Keratinocyte (primary cell): ENCODE measurements at regions not wholly inside any gene's neighbourhood (a gene's known extent, or its start where the extent isn't known, plus 50 kb on each side); places are given as distances from the start of the nearest gene placed in this dataset.

ENCODE experiments used
- CTCF ChIP-seq, 3 experiments: IDR thresholded peaks in 1 of 3; conservative IDR thresholded peaks in 1 of 3; optimal IDR thresholded peaks in 1 of 3; 2 replicates in 2 of 3; 3 replicates in 1 of 3; pipeline versions ENCODE3 to v1.5.1; 2011; ENCODE audit warnings: low read length in 3 of 3, mild to moderate bottlenecking in 3 of 3, moderate library complexity in 2 of 3, control low read depth in 1 of 3, inconsistent platforms in 1 of 3; ENCODE audit not compliant: insufficient read depth in 2 of 3; ENCODE audit errors: extremely low read depth in 1 of 3
- EZH2 ChIP-seq: IDR thresholded peaks from one replicate; pipeline ENCODE4 v1.6.1; 2012; ENCODE audit warnings: inconsistent platforms, mild to moderate bottlenecking, low read length, moderate library complexity

- TF ChIP-seq CTCF (optimal IDR thresholded peaks at IDR 0.05 in 1 of 3, IDR thresholded peaks at IDR 0.05 in 1 of 3, conservative IDR thresholded peaks at IDR 0.05 in 1 of 3; ENCODE audit: extremely low read depth in 1 of 3, insufficient read depth in 2 of 3, low read length in 3 of 3), result no peak
- no peak for TF ChIP-seq EZH2
Measured at GRCh38 chr13:109945206-109945960, 159.0 kb upstream of the IRS2 start.
